GM18520 (cell line): ENCODE measurements at regions not wholly inside any gene's neighbourhood (a gene's known extent, or its start where the extent isn't known, plus 50 kb on each side); places are given as distances from the start of the nearest gene placed in this dataset.
"Not testable (repeated sequence)": the region's sequence is repeated elsewhere in the genome, so short reads cannot be mapped to it uniquely, and the experiment has no call there.

Source experiments
- ATAC-seq: cut with Tn5 transposase; IDR thresholded peaks from one replicate; pipeline ENCODE4 v1.9.1; 2021; ENCODE audit not compliant: unreplicated experiment

DNA sequence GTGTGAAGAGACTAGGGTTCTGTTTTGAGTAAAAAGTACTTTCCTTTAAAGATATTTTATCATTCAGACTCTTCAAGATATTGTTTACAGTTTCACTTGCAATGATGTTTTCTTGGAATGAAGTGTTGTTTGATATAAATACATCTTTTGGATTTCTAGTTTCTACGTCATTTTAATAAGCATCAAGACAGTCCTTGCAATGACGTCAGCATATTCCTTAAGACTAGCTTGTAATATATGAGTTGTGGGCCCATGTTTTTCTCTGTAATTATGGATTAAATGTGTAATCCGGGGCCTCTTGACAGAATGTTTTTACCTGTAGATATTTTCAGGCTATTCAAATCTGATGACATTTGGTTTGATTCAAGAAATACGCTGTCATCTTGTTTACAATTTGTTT, 66.1 kb downstream of the RBMX2 start:
- no peak for ATAC-seq

DNA sequence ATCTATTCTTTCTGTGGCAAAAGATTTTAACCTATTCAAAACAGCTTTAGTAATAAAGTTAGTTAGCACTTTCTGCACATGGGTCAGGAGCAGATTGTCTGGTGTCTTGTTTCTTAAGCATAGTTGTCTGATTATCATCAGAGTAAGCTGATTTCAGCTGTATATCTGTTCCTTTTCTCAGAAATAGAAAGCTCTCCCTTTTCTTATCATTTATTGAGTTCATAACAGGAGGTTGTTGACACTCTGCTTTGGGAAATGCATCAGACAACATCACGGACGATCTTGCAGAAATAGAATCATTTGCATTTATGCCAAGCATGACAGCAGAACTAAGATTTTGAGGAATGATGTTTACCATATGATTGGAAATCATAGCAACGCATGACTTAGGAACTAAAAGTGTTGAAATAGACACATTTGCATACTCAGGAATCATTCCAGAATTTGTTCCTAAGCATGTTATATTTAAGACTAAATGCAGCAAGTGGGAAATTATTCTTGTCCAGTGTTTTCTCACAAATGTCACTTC, 66.7 kb downstream of the RBMX2 start:
- ATAC-seq, result no peak

- no peak for ATAC-seq
These were observed 81.1 kb downstream of the RBMX2 start for GRCh38 chrX:130482871-130483270.

DNA sequence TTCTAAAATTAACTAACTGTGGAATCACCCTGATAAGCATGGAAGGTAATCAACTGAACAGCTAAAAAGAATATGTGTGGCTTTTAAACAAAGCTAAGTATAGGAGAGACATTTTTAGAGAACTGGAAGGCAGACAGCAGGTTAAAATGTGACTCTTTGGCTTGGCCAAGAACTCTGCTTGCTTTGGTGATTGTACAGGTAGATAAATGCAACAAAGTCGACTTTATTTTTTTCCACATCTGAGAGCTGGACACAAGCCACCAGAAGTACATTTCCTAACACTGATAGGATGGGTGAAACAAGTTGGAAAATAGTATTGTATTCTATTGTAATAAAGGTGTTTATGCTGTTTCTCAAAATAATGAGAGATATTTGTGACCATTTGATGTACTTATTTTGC, 84.1 kb downstream of the RBMX2 start:
- ATAC-seq, result no peak

DNA sequence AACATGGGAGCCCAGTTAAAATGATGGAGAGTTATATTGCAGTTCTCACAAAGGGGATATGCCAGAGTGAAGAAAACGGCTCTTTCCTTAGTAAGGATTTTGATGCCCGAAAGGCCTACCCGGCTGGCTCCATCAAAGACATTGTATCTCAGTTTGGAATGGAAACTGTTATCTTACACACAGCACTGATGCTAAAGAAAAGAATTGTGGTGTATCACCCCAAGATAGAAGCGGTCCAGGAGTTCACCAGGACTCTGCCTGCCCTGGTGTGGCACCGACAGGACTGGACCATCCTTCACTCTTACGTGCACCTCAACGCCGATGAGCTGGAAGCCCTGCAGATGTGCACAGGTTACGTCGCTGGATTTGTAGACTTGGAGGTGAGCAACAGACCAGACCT, 93.7 kb downstream of the RBMX2 start:
- ATAC-seq, result not testable (repeated sequence)

DNA sequence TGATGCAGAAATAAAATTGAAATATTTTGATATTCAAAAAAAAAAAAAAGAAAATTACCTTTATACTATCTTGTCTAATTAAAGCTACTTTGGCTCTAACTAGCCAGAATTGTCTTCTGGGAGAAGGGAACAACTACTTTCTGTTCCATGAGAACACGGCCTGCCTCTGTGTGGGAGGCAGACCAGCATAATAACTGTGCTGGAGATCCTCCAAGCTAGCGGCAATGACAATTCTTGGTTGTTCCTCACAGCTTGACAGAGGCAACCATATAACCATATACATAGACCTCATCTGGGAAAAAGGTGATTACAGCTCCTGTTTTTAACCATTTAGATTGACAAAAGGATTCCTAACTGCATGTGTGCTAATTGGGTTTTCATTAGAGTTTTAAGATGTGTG, 95.7 kb downstream of the RBMX2 start:
- no peak for ATAC-seq

DNA sequence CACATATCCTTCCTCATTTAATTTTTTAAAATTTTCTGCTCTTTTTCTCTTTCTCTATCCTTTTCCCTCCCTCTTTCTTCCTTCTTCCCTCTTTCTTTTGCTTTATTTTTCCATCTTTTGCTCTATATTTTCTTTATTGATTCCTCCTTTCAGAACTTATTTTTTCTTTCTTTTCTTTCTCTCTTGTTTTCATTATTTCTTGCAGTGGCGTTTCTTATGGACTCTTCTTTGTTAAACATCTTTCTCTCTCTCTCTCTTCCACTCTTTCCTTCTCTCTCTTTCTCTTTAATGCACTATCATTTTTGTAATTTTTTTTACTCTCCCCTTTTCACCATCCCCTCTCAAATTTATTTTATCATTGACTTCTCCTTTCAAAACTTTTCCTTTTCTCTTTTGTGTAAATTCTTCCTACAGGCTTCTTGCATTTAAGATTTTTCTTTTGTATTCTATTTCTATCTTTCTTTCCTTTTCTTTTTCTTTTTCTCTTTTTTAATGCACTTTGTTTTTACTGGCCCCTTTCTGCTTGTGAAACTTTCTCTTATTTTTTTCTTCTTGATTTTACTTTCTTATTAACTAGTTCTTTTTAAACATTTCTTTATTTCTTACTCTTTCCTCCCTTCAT, 97.0 kb downstream of the RBMX2 start:
- ATAC-seq, result no peak

GRCh38 chrX:130502016-130502570, 100.3 kb downstream of the RBMX2 start:
- no peak for ATAC-seq

DNA sequence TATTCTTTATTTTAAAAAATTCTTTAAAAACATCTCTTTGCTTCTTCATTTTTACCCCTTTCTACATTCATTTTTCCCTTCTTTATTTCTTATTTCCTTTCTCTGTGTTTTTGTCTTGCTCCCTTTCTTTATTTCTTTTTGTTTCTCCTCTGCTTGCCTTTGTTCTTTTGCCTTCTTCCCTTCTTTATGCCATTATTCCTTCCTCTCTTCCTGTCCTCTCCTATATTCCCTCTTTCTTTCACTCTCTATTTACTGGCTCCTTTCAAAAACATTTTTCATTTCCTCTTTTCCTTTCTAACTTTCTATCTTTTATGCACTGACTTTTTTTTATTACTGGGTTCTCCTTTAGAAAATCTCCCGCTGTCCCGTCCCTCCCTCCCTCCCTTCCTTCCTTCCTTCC, 102.2 kb downstream of the RBMX2 start:
- ATAC-seq, result no peak

DNA sequence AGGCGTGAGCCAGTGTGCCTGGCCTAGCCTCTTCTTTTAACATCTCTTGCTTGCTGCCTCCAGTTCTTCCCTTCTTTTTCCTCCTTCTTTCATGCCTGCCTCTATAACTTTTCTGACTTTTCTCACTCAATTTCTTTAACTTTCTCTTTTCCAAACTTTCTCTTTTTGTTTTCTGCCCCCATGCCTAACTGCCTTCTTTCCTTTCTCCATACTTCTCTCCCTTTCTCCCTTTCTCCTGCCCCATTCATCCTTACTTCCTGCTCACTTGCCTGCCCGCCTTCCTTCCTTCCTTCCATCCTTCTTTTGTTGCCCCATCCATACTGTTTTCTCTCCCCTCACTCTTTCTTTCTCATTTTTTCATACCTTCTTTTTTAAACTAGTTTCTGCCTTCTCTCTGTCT, 105.2 kb downstream of the RBMX2 start:
- ATAC-seq, result no peak

GRCh38 chrX:130512534-130512933, 110.7 kb downstream of the RBMX2 start:
- ATAC-seq, result not testable (repeated sequence)

- ATAC-seq, result no peak
These were observed 114.3 kb downstream of the RBMX2 start for GRCh38 chrX:130516123-130516522.

DNA sequence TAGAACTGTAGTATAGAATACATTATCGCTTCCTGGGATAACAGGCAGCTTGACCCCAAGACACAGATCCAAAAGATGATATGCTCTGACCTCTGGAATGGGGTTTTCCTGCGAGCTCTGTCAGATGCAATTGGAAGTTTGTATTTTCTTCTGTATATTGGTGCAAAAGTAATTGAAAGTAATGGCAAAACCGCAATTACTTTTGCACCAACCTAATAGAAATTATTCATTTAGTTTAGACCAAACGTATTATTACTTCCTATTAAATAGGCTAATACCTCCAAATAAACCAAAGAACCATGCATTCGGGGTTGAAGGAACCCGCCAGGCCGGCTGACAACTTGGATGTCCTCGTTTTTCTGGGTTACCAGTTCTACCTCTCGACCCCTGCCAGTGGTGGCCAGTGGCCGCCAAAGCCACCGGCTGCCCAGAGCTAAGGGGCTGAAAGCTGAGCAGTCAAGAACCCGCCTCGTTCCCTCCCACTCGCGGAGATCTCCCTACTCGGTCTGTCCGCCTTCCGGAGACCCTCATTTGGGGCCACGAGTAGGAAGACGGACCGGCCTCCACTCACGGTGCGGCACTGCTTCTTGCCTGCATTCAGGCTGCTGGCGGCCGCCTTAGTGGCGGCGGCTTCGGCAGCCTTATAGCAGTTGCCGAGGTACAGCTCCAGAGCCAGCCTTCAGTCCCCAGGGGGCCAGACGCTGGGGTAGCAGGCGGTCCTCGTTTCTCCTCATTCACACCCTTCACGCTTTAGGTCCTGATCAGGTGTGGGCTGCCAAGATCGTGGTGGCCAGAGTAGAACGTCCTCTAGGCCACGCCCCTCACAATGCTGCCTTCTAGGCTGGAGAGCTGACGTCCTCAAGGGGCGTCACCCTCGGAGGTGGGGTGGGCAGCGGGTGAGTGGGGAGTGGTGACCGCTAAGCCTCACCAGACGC, 121.9 kb downstream of the RBMX2 start:
- ATAC-seq, result no peak

DNA sequence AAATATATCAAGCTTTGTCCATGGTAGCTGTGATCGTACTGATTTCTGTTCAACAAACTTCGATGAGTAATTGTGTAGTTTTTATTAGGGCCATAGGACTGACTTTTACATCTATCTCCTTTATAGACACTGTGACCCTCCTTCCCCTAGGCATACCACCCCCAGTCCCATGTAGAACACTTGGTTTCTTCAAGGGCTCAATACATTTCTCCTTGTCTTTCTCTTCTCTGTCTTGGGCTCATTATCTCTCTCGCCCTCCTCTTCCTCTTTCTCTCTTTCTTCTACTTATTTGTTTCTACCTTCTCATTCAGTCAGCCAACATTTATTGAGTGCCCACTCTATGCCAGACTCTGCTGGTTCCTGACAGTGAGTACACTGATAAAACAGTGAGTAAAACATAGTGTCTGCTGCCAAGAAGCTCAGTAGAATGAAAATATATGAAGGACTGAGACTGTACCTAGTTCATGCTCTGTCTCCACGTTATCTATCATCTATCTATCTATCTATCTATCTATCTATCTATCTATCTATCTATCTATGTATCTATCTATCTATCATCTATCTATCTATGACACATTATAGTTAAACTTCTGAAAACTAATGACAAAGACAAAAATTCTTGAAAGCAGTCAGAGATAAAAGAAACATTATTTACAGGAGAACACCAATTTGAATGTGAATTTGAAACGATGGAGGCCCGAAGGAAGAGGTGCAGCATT, 122.8 kb downstream of the RBMX2 start:
- ATAC-seq, result no peak

DNA sequence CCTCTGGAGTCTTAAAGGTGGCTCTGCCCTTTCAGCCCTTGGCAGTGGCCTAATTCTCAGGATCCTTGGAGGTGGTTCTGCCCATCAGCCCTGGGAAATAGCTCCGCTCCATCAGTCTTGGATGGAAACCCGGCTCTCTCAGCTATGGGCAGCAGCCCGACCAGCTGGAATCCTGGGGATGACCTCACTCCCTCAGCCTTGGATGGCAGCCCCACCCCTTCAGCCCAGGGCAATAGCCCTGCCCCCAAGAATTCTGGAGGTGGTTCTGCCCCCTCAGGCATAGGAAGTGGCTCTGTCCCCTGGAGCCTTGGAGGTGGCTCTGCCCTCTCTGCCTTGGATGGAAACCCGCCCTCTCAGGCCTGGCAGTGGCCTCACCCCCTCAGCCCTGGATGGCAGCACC, 127.7 kb downstream of the RBMX2 start:
- no peak for ATAC-seq

GRCh38 chrX:130531066-130531465, 129.3 kb downstream of the RBMX2 start:
- ATAC-seq, result no peak

DNA sequence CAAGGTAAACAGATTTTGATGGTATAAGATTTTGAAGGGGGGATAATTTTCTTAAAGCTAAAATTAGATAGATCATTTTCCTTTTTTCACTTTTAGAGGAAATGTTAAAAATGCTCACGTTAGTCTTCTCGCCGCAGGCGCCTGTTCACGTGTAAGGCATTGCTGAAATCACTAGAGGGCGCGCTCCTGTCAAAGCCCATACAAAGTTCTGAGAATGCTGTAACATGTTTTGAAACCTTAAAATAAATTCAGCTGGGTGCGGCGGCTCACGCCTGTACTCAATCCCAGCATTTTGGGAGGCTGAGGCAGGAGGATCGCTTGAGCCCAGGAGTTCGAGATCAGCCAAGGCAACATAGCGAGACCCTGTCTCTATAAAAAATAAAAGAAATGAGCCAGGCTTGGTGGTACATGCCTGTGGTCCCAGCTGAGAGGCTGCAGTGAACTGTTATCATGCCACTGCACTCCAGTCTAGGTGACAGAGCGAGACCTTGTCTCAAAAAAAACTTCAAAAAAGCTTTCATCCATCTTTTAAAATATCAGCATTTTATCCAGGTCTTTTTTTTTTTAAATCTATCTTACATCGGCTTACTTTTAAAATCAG, 138.0 kb downstream of the RBMX2 start:
- no peak for ATAC-seq

- no peak for ATAC-seq
These were observed 142.0 kb downstream of the RBMX2 start for GRCh38 chrX:130543603-130544325.

- no peak for ATAC-seq
These were observed 144.0 kb downstream of the RBMX2 start for GRCh38 chrX:130545796-130546195.

DNA sequence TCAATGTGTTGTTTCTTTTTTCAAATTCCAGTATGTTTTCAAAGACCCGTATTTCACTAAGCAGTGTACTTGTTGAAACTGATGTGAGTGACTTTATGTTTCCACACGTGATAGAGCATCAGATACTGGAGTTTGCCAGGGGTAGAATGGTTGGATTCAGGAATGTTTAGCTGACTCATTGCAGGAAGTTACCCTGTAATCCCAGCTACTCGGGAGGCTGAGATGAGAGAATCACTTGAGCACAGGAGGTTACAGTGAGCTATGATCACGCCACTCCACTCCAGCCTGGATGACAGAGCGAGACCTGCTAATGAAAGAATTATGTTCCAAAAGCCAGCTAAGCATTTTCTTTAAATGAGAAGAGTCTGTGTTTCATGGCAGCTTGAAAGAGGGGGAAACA, 147.6 kb downstream of the RBMX2 start:
- ATAC-seq, result not testable (repeated sequence)
